AG04450 (cell line): ENCODE measurements at regions not wholly inside any gene's neighbourhood (a gene's known extent, or its start where the extent isn't known, plus 50 kb on each side); places are given as distances from the start of the nearest gene placed in this dataset.
"Not testable (repeated sequence)": the region's sequence is repeated elsewhere in the genome, so short reads cannot be mapped to it uniquely, and the experiment has no call there.

ENCODE experiments used
- CTCF ChIA-PET: fragments of 300-600, 350-600 bp; formaldehyde crosslinking; extraction: SDS; loops from one replicate; lab custom pipeline; 2022; ENCODE audit warnings: antibody characterized with exemption, inconsistent platforms; lab: Charles Lee
- POLR2A ChIA-PET: fragments of 350-600 bp; formaldehyde crosslinking; extraction: SDS; loops from one replicate; lab custom pipeline; 2021; ENCODE audit warnings: antibody characterized with exemption, inconsistent platforms; lab: Yijun Ruan, JAX
- DNase-seq: peaks from one replicate; pipeline ENCODE4 v3.0.0-alpha.2; 2011; ENCODE audit warnings: low read depth, low spot score
- H3K27ac ChIP-seq: one replicate; pipeline ENCODE4 v1.5.1; 2012; ENCODE audit warnings: low read depth, low read length, control low read depth
- H3K27me3 ChIP-seq: one replicate; pipeline ENCODE4 v1.6.0; 2012; ENCODE audit warnings: low read length; ENCODE audit not compliant: control insufficient read depth, insufficient read depth
- H3K4me3 ChIP-seq: 2 replicates; pipeline ENCODE4 v1.5.1; 2011; ENCODE audit warnings: mild to moderate bottlenecking, low read depth, low read length, control low read depth
- H3K9me3 ChIP-seq: 2 replicates; pipeline ENCODE4 v1.5.1; 2012; ENCODE audit warnings: low read length; ENCODE audit not compliant: control insufficient read depth, insufficient read depth
- TF ChIP-seq, protein P1 (sequence below): IDR thresholded peaks from 2 replicates; pipeline ENCODE4 v1.5.1; 2011; ENCODE audit warnings: low read depth, low read length, control low read depth, inconsistent platforms

DNA sequence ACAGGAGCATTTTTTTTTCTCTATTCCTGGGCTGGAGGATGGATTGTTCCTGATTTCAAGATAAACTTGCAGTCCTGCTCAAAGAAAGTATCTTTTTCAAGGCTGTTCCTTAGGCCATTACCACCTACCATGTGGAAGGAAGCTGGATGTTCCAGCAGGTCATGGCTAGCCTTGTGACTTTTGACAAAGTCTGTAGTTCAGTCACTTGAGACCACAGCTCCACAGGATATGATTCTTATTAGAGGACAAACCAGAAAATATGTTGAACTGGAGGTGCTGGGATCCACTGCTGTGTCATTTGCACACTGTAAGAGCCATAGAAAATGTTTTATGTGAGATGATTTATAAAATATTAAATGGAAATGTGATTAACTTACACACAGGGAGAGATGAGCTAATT, 184.2 kb upstream of the ACO1 start:
- DNase-seq, result no peak
- CTCF ChIA-PET, result no interaction called here
- Histone ChIP-seq H3K9me3 (no peaks in the 10 kb centered on the region), H3K27me3 (no peaks in the 10 kb centered on the region), H3K4me3 (no peak overlapping the region), H3K27ac (no peak overlapping the region)
- POLR2A ChIA-PET, result no interaction called here
- TF ChIP-seq, protein P1, sequence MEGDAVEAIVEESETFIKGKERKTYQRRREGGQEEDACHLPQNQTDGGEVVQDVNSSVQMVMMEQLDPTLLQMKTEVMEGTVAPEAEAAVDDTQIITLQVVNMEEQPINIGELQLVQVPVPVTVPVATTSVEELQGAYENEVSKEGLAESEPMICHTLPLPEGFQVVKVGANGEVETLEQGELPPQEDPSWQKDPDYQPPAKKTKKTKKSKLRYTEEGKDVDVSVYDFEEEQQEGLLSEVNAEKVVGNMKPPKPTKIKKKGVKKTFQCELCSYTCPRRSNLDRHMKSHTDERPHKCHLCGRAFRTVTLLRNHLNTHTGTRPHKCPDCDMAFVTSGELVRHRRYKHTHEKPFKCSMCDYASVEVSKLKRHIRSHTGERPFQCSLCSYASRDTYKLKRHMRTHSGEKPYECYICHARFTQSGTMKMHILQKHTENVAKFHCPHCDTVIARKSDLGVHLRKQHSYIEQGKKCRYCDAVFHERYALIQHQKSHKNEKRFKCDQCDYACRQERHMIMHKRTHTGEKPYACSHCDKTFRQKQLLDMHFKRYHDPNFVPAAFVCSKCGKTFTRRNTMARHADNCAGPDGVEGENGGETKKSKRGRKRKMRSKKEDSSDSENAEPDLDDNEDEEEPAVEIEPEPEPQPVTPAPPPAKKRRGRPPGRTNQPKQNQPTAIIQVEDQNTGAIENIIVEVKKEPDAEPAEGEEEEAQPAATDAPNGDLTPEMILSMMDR, result no peak

DNA sequence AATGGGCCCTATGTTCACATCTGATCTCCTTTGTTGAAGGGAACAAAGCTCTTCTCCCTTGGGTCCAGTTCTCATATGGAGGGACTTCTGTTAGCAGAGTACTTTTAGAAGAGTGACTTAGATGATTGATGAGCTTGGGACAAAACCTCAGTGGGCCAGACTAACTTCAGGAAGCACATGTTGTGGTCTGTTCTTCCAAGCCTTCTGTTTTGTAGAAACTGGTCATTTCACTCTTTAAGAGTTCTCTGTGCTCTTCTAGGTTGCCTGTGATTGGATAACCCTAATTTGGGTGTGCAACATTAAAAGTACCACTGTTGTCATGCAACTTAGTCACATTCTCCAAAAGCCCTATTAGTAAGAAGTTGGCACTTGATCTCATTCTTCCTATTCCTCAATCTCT, 183.5 kb upstream of the ACO1 start:
- POLR2A ChIA-PET, result no interaction called here
- TF ChIP-seq, protein P1, result no peak
- Histone ChIP-seq H3K9me3 (no peaks in the 10 kb centered on the region), H3K4me3 (no peak overlapping the region), H3K27ac (no peak overlapping the region), H3K27me3 (no peaks in the 10 kb centered on the region)
- DNase-seq, result no peak
- CTCF ChIA-PET, result no interaction called here

DNA sequence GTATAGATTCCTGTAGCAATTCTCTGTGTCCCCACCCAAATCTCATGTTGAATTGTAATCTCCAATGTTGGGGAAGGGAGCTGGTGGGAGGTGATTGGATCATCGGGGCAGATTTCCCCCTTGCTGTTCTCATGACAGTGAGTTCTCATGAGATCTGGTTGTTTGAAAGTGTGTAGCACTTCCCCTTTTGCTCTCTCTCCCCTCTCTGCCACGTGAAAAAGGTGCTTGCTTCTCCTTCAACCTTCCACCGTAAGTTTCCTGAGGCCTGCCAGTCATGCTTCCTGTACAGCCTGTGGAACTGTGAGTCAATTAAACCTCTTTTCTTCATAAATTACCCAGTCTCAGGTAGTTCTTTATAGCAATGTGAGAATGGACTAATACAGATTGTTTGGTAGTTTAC, 175.3 kb upstream of the ACO1 start:
- H3K27ac ChIP-seq, H3K4me3 ChIP-seq, DNase-seq, POLR2A ChIA-PET, H3K27me3 ChIP-seq, H3K9me3 ChIP-seq, CTCF ChIA-PET: not testable (repeated sequence)

DNA sequence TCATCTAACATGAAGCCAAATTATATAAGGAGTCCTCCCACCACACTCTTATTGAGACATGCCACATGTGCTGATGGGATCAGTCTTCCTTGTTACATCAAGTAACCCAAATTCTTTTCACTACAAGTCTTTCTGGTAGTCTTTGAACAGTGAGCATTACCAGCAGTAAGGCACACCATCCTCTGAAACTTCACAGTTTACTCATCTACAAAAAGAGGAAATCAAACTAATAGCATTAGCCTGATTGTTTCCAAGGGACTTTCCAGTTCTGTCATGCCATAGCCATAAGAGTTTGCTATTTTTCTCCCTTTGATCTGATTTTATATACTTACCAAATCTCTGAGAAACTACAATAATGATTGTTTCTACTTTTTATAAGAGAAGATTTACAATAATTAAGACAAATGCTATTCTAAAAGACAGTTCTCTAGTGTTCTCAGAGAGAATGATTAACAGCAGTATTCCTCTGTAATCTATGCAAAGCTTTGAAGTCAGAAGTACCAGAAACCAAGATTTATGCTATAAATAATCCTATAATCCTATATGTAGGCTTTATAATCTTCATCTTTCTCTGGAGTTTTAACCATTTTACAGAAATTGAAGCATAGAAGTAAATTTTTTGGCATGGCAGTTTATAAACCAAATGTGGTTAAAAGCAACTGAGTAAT, 166.2 kb upstream of the ACO1 start:
- no peak for DNase-seq
- Histone ChIP-seq H3K4me3 (no peak overlapping the region), H3K27me3 (no peaks in the 10 kb centered on the region), H3K27ac (no peak overlapping the region), H3K9me3 (no peaks in the 10 kb centered on the region)
- POLR2A ChIA-PET, result no interaction called here
- CTCF ChIA-PET, result no interaction called here
- TF ChIP-seq, protein P1, result no peak

DNA sequence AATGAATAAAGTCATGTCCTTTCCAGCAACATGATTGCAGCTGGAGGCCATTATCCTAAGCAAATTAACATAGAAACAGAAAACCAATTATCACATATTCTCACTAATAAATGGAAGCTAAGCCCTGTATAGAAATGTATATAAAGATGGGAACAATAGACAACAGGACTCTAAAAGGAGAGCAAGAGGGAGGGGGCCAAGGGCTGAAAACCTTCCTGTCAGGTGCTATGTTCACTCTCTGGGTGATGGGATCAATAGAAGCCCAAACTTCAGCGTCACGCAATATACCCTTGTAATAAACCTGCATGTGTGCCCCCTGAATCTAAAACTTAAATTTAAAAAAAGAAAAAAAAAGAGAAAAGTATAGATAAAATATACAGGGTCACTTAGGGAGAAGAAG, 163.7 kb upstream of the ACO1 start:
- H3K27me3 ChIP-seq, result no peaks in the 10 kb centered on the region
- no peaks in the 10 kb centered on the region; the same call in 1 of the 2 replicates for H3K9me3 ChIP-seq
- TF ChIP-seq, protein P1, result no peak
- DNase-seq, result no peak
- POLR2A ChIA-PET, result no interaction called here
- H3K27ac ChIP-seq, result no peak overlapping the region
- no peak overlapping the region for H3K4me3 ChIP-seq
- CTCF ChIA-PET, result no interaction called here

DNA sequence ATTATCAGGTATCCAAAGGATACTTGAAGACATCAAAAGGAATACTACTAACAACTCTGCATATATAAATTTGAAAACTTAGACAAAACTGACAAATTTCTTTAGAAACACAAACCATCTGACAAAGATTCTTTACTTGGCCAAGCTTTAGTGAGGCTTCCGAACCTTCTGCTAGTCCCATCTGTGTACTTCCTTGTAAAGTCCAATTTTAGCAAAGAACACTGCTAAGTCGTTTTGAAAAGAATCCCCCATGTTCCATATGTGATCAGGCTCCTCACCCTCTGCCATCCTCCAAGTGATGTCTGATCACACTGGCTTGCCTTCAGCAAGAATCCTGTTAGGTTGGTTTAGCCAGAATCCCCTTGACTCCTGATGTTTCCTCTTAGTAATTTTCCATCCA, 150.0 kb upstream of the ACO1 start:
- no peak overlapping the region for H3K4me3 ChIP-seq
- DNase-seq, result no peak
- no peaks in the 10 kb centered on the region for H3K27me3 ChIP-seq
- H3K9me3 ChIP-seq, result peaks cover 2% of the 10 kb centered on the region; the same call in 1 of the 2 replicates
- POLR2A ChIA-PET, result no interaction called here
- CTCF ChIA-PET, result no interaction called here
- TF ChIP-seq, protein P1, result no peak
- H3K27ac ChIP-seq, result no peak overlapping the region
